ENCODE measurements at regions not wholly inside any gene's neighbourhood (a gene's known extent, or its start where the extent isn't known, plus 50 kb on each side); places are given as distances from the start of the nearest gene placed in this dataset.
"Not testable (repeated sequence)": the region's sequence is repeated elsewhere in the genome, so short reads cannot be mapped to it uniquely, and the experiment has no call there.

DNA sequence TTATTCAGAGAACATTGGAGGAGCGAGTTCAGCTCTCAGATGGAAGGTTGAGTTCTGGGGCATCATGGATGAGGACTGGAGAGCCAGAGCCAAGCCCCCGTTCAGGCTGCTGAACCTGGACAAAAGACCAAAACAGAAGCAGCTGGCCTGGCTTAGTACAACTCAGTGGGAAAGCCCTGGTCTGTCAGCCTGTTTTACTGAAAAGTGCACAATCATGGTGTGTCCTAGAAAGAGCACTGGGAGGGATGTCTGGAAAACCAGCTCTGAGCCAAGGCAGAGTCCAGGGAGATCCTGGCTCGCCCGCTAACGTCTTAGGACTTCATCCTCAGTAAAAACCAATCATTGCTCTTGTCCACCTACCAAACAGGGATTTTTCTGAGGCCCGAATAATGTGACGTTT lies 129.7 kb upstream of the MTLN start:
- not testable (repeated sequence) for TF ChIP-seq CTCF (conservative IDR thresholded peaks at IDR 0.05 in 1 of 2, IDR thresholded peaks at IDR 0.05 in 1 of 2; ENCODE audit: low read depth in 1 of 2, low read length in 2 of 2); EZH2 (IDR thresholded peaks at IDR 0.05; ENCODE audit: low read length, missing control alignments)
